ENCODE measurements at regions not wholly inside any gene's neighbourhood (a gene's known extent, or its start where the extent isn't known, plus 50 kb on each side); places are given as distances from the start of the nearest gene placed in this dataset.

DNA sequence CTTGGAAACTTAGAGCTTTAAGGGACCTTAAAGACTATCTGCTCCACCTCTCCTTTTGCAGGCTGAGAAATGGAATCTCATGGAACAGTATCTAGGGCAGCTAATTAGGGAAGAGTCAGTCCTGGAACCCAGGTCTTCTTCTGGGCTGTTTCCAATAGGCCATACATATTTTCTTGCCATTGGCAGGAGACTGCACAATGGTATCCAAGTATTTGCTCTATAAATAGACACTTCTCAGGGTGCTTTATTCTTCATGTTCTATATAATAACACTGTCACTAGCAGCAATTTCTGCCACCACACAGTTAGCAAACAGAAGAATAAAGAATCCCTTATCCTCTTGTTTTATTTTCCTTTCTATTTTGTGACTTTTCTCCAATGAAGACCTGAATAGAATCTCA is 291.7 kb downstream of the C4orf33 start:
- TF ChIP-seq, protein P1, sequence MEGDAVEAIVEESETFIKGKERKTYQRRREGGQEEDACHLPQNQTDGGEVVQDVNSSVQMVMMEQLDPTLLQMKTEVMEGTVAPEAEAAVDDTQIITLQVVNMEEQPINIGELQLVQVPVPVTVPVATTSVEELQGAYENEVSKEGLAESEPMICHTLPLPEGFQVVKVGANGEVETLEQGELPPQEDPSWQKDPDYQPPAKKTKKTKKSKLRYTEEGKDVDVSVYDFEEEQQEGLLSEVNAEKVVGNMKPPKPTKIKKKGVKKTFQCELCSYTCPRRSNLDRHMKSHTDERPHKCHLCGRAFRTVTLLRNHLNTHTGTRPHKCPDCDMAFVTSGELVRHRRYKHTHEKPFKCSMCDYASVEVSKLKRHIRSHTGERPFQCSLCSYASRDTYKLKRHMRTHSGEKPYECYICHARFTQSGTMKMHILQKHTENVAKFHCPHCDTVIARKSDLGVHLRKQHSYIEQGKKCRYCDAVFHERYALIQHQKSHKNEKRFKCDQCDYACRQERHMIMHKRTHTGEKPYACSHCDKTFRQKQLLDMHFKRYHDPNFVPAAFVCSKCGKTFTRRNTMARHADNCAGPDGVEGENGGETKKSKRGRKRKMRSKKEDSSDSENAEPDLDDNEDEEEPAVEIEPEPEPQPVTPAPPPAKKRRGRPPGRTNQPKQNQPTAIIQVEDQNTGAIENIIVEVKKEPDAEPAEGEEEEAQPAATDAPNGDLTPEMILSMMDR (IDR thresholded peaks at IDR 0.05; ENCODE audit: insufficient read depth, low read length, severe bottlenecking), result no peak
- DNase-seq (ENCODE audit: low read depth) (no peak), FAIRE-seq (no peak)
- Histone ChIP-seq H3K36me3 (ENCODE audit: control insufficient read depth, insufficient read depth, low read length) (no peaks in the 10 kb centered on the region), H3K27me3 (ENCODE audit: control insufficient read depth, insufficient read depth, low read length) (no peaks in the 10 kb centered on the region), H3K4me3 (ENCODE audit: low read depth, low read length) (no peak overlapping the region)

DNA sequence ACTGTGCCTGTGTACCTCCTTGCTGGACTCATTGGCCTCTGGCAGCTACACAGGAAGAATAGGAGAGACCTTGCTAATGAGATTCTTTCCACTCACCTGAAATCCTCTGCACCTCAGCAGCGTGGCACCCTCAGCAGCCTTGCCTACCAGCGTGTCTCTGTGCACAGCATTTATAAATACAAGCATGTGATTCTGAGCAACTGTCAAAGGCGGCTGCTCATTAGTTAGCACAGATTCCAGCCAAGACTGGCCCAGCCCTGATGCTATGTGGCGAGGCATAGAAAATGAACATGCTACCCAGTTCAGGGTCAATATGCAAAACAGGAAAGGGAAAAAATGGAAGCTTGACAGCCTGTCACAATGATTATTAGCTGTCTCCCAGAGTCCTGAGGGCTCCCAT is 298.0 kb downstream of the C4orf33 start:
- FAIRE-seq, result no peak
- TF ChIP-seq, protein P1 (IDR thresholded peaks at IDR 0.05; ENCODE audit: insufficient read depth, low read length, severe bottlenecking), result no peak
- H3K27me3 ChIP-seq (ENCODE audit: control insufficient read depth, insufficient read depth, low read length), result no peaks in the 10 kb centered on the region
- no peak overlapping the region for H3K4me3 ChIP-seq (ENCODE audit: low read depth, low read length)
- H3K36me3 ChIP-seq (ENCODE audit: control insufficient read depth, insufficient read depth, low read length), result no peaks in the 10 kb centered on the region
- no peak for DNase-seq (ENCODE audit: low read depth)

DNA sequence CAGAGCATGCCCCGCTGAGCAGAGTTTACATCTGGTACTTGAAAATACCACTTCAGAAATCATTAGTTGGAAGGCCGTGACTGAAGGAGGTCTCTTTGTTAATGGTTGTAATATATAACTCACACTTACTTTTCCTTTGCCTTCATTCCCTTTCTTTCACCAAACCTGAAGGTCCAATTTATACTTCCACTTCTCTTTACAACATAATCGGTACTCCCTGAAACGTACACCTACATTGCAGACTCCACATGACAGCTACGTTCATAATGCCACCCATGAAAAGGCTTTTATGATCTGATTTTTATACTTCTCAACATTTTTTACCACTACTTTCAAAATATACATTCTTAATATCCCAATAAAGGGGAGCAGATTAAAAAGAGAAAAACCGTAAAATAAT is 298.7 kb downstream of the C4orf33 start:
- TF ChIP-seq, protein P1 (IDR thresholded peaks at IDR 0.05; ENCODE audit: insufficient read depth, low read length, severe bottlenecking), result no peak
- FAIRE-seq (no peak), DNase-seq (ENCODE audit: low read depth) (no peak)
- H3K36me3 ChIP-seq (ENCODE audit: control insufficient read depth, insufficient read depth, low read length), result no peaks in the 10 kb centered on the region
- H3K27me3 ChIP-seq (ENCODE audit: control insufficient read depth, insufficient read depth, low read length), result no peaks in the 10 kb centered on the region
- no peak overlapping the region for H3K4me3 ChIP-seq (ENCODE audit: low read depth, low read length)

- H3K4me3 ChIP-seq (ENCODE audit: low read depth, low read length), result no peak overlapping the region
- H3K36me3 ChIP-seq (ENCODE audit: control insufficient read depth, insufficient read depth, low read length), result no peaks in the 10 kb centered on the region
- TF ChIP-seq, protein P1 (IDR thresholded peaks at IDR 0.05; ENCODE audit: insufficient read depth, low read length, severe bottlenecking), result no peak
- FAIRE-seq (no peak), DNase-seq (ENCODE audit: low read depth) (no peak)
- H3K27me3 ChIP-seq (ENCODE audit: control insufficient read depth, insufficient read depth, low read length), result no peaks in the 10 kb centered on the region
Measured at GRCh38 chr4:129403848-129404247, 307.9 kb downstream of the C4orf33 start.

- no peaks in the 10 kb centered on the region for H3K36me3 ChIP-seq (ENCODE audit: control insufficient read depth, insufficient read depth, low read length)
- no peak for FAIRE-seq
Measured at GRCh38 chr4:129410115-129410514, 314.2 kb downstream of the C4orf33 start.

GRCh38 chr4:129415004-129415403 is 319.1 kb downstream of the C4orf33 start:
- no peak overlapping the region for H3K4me3 ChIP-seq (ENCODE audit: low read depth, low read length)
- TF ChIP-seq, protein P1 (IDR thresholded peaks at IDR 0.05; ENCODE audit: insufficient read depth, low read length, severe bottlenecking), result no peak
- H3K36me3 ChIP-seq (ENCODE audit: control insufficient read depth, insufficient read depth, low read length), result no peaks in the 10 kb centered on the region
- FAIRE-seq (no peak), DNase-seq (ENCODE audit: low read depth) (no peak)
- H3K27me3 ChIP-seq (ENCODE audit: control insufficient read depth, insufficient read depth, low read length), result no peaks in the 10 kb centered on the region

More at GRCh38 chr4:129410115-129410514, 314.2 kb downstream of the C4orf33 start:
- no peaks in the 10 kb centered on the region for H3K27me3 ChIP-seq (ENCODE audit: control insufficient read depth, insufficient read depth, low read length)
- TF ChIP-seq, protein P1 (IDR thresholded peaks at IDR 0.05; ENCODE audit: insufficient read depth, low read length, severe bottlenecking), result no peak
- H3K4me3 ChIP-seq (ENCODE audit: low read depth, low read length), result no peak overlapping the region
- DNase-seq (ENCODE audit: low read depth), result no peak
